IPS DF 4.7 (cell line): ENCODE measurements at regions not wholly inside any gene's neighbourhood (a gene's known extent, or its start where the extent isn't known, plus 50 kb on each side); places are given as distances from the start of the nearest gene placed in this dataset.
"Not testable (repeated sequence)": the region's sequence is repeated elsewhere in the genome, so short reads cannot be mapped to it uniquely, and the experiment has no call there.

ENCODE experiments used
- DNase-seq: peaks from one replicate; pipeline ENCODE4 v3.0.0-alpha.2; 2013; ENCODE audit warnings: low spot score; ENCODE audit errors: extremely low read depth

DNA sequence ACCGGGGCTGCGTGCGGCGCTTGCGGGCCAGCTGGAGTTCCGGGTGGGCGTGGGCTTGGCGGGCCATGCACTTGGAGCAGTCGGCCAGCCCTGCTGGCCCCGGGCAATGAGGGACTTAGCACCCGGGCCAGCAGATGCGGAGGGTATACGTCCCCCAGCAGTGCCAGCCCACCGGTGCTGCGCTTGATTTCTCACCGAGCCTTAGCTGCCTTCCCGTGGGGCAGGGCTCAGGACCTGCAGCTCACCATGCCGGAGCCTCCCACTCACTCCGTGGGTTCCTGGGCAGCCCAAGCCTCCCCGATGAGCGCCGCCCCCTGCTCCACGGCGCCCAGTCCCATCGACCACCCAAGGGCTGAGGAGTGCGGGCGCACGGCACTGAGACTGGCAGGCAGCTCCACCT, 51.4 kb upstream of the INPP4B start:
- not testable (repeated sequence) for DNase-seq

DNA sequence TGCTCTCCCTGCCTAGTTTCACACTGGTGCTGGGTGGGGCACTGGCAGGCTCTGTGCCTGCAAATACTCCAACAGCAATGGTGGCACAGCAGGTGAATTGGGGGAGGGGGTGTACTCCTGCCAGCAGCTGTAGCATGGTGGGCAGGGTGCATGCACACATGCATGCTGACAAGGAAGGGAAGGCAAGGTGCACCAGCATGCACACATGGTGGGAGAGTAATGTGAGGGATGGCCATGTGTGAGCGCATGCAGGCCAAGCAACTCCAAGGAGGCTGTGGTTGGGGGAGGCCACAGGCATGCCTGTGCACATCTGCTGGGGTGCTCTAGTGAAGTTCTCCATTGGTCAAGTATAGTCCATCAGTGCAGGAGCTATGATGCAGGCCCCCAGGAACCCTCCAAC, 54.5 kb upstream of the INPP4B start:
- no peak for DNase-seq

GRCh38 chr4:142901166-142901662, 55.1 kb upstream of the INPP4B start:
- DNase-seq: no peak

- not testable (repeated sequence) for DNase-seq
Observed at GRCh38 chr4:142903617-142904016, 57.5 kb upstream of the INPP4B start.

GRCh38 chr4:142909908-142910307, 63.8 kb upstream of the INPP4B start:
- no peak for DNase-seq

DNA sequence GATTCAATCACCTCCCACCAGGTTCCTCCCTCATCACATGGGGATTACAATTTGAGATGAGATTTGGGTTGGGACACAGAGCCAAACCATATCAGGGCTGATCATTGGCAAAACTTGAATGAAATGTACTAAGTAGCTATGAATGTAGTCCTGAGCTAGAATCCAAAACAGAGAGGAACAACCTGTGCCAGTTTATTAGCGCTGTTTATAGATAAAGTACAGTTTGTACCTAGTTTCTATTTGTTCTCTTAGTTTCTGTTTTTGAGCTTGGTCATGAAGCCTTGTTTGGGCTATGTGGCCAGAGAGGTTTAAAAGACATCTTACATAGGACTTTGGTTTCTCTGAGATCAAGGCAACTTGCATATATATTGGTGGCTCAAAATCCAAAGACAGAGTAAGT, 66.9 kb upstream of the INPP4B start:
- no peak for DNase-seq

DNA sequence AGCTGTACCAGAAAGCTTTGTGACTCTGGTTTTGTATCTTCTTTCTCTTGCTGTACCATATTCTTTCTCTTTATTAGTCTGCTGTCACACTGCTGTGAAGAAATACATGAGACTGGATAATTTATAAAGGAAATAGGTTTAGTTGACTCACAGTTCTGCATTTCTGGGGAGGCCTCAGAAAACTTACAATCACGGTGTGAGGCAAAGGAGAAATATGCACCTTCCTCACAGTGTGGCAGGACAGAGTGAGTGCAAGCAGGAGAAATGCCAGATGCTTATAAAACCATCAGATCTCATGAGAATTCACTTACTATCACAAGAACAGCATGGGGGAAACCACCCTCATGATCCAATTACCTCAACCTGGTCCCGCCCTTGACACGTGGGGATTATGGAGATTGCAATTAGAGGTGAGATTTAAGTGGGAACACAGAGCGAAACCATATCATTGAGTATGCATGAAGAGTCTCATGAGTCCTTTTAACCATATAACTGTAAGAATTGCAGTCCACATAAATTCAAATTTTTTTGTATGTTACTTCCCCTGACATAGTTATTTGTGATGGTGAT, 67.4 kb upstream of the INPP4B start:
- no peak for DNase-seq

DNA sequence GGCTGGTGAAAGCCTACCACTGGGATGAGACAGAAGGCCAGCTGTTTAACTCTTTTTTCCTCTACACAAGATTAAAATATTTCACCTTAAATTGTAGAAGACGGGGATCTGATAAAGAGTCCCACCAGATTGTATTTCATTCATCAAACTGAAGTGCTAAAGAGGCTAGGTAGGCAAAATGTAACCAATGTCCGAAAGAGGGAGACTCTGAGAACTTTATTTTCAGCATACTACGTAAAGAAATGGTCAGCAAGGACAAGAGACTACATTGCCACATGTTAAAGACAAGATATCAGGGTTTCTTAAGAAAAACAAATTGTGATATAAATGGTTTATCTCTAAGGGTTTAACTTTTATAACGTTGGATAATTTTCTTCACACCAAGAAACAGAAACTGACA, 71.6 kb upstream of the INPP4B start:
- no peak for DNase-seq

- DNase-seq: no peak
Observed at GRCh38 chr4:142922720-142923119, 76.6 kb upstream of the INPP4B start.

- no peak for DNase-seq
Observed at GRCh38 chr4:142923619-142924018, 77.5 kb upstream of the INPP4B start.

- no peak for DNase-seq
Observed at GRCh38 chr4:142925161-142925560, 79.1 kb upstream of the INPP4B start.

- no peak for DNase-seq
Observed at GRCh38 chr4:142927721-142928120, 81.6 kb upstream of the INPP4B start.

- no peak for DNase-seq
Observed at GRCh38 chr4:142929526-142929925, 83.4 kb upstream of the INPP4B start.

- DNase-seq: no peak
Observed at GRCh38 chr4:142933207-142933606, 87.1 kb upstream of the INPP4B start.

DNA sequence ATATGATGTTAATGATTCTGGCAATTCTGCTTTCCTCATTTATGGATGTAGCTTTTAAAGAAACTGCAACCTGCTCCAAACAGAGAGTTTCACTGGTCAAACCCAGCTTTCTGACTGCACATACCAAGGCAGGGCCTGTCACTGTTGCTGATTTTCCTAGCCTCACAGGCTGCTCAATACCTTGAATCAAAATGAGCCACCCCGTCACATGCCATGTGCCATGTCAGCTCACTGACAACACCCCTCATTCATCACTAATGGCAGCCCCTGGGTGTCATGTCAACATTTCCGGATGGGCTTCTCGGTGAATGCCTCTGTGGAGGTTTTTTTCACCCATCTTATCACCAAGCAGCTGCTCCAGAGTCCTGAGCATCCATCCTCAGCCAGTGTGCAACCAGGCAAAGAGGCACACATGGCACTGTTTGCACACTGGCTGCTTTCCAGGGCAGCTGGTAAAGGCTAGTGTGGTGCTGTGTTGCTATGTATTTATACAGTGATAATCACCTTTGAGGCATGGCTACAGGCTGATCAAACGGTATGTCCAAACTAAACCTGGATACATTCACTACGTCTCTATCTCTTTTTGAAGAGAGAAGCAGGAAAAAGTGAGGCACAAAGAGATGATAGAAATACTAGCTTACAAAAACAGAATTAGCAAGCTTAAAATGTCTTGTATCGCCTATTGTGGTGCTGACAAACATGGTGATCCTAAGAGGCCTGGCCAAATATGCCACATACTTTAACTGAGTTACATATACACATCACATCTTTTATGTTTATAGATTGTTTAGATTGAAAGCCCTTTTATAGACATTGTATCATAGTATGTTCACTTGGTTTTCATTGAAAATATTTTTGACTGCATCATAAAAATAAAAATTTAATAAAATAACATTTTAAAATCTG, 94.6 kb upstream of the INPP4B start:
- DNase-seq: no peak

GRCh38 chr4:142944565-142944964, 98.5 kb upstream of the INPP4B start:
- DNase-seq: no peak

DNA sequence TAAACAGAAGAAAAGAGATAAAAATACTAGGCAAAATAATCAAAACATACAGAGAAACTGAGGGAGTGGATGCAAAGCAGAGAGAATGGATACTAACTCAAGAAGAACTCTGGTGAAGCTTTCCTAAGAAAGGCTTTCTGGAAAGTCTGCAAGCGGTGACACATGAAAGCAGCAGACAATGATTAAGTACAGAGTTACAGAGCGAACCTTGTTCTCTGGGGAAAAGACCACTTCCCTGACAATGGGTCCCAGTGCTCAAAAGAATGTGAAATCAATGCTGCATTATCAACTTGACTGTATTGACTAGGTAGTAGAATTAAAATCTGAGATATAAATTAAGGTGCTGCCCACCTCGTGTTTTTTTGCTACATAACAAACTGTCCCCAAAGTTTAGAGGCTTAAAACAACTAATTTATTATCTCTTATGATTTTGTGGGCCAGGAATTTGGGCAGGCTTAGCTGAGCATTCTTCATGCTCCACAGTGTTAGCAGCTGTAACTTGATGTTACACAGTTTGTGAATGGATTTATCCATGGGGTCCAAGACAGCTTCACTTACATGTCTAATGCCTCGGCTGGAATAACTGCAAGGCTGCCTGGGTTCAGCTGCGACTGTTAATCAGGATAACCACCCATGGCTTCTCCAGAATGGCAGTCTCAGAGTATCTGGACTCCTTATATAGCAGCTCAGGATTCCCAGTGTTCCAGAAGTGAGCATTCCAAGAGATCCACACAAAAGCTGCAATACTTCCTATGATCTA, 106.9 kb upstream of the INPP4B start:
- DNase-seq: no peak

DNA sequence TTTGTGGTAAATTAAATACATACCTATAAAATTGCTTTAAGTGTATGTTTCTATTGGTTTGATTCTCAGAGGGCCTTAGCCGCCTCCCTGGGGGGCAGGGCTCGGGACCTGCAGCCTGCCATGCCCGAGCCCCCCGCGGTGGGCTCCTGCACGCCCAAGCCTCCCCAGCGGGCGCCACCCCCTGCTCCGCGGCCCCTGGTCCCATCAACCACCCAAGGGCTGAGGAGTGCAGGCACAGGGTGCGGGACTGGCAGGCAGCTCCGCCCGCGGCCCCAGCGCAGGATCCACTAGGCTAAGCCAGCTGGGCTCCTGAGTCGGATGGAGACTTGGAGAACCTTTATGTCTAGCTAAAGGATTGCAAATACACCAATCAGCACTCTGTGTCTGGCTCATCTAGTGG, 108.3 kb upstream of the INPP4B start:
- DNase-seq: no peak

DNA sequence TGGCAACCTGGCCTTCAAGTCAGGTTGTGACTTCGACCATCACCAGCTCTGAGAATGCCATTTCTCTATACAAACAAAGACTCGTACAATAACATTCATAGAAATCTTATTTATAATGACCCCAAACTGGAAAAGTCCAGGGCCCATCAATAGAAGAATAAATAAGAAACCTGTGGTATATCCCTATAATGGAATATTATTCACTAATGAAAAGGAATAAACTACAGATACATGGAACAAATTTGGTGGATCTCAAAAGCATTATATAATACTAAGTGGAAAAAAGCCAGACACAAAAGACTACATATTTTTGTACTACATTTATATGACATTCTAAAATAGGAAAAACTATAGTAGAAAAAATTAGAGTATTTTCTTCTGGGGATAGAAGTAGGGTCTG, 109.4 kb upstream of the INPP4B start:
- DNase-seq: no peak

- no peak for DNase-seq
Observed at GRCh38 chr4:142959173-142959572, 113.1 kb upstream of the INPP4B start.

GRCh38 chr4:142960126-142960525, 114.0 kb upstream of the INPP4B start:
- DNase-seq: no peak
